Glutamatergic neuron (in vitro differentiated cells): ENCODE measurements at regions not wholly inside any gene's neighbourhood (a gene's known extent, or its start where the extent isn't known, plus 50 kb on each side); places are given as distances from the start of the nearest gene placed in this dataset.

Experiments used
- DNase-seq: peaks from one replicate; pipeline ENCODE4 v3.0.0; 2022
- H3K27ac Mint-ChIP-seq: one replicate; pipeline ENCODE4 v1.8.0; 2020; ENCODE audit warnings: mild to moderate bottlenecking, mixed read lengths, inconsistent platforms; ENCODE audit not compliant: unreplicated experiment
- H3K27me3 Mint-ChIP-seq: one replicate; pipeline ENCODE4 v1.8.0; 2020; ENCODE audit warnings: mild to moderate bottlenecking, moderate library complexity, mixed read lengths, inconsistent platforms; ENCODE audit not compliant: unreplicated experiment
- H3K36me3 Mint-ChIP-seq: one replicate; pipeline ENCODE4 v1.8.0; 2020; ENCODE audit warnings: mild to moderate bottlenecking, mixed read lengths, inconsistent platforms; ENCODE audit not compliant: unreplicated experiment
- H3K4me1 Mint-ChIP-seq: one replicate; pipeline ENCODE4 v1.8.0; 2020; ENCODE audit warnings: mild to moderate bottlenecking, low read depth, mixed read lengths, inconsistent platforms; ENCODE audit not compliant: unreplicated experiment
- H3K4me3 Mint-ChIP-seq: one replicate; pipeline ENCODE4 v1.8.0; 2020; ENCODE audit warnings: mild to moderate bottlenecking, mixed read lengths, inconsistent platforms; ENCODE audit not compliant: unreplicated experiment
- H3K9me3 Mint-ChIP-seq: one replicate; pipeline ENCODE4 v1.8.0; 2020; ENCODE audit warnings: mild to moderate bottlenecking, moderate library complexity, mixed read lengths, inconsistent platforms; ENCODE audit not compliant: unreplicated experiment
- CTCF ChIP-seq: fragments of 200-600 bp; sonication (generic); IDR thresholded peaks from one replicate; pipeline ENCODE4 v1.5.0; 2021; ENCODE audit not compliant: partially characterized antibody, unreplicated experiment

GRCh38 chr11:106449763-106450162, 372.3 kb downstream of the AASDHPPT start:
- H3K9me3 Mint-ChIP-seq, result peaks cover 1% of the 10 kb centered on the region
- no peak for TF ChIP-seq CTCF
- H3K36me3 Mint-ChIP-seq, result no peaks in the 10 kb centered on the region
- peaks cover 2% of the 10 kb centered on the region for H3K27me3 Mint-ChIP-seq
- no peak overlapping the region for H3K27ac Mint-ChIP-seq
- peaks cover 11% of the 10 kb centered on the region for H3K4me1 Mint-ChIP-seq
- DNase-seq, result no peak
- no peak overlapping the region for H3K4me3 Mint-ChIP-seq

GRCh38 chr11:106451228-106451922, 373.9 kb downstream of the AASDHPPT start:
- no peak for DNase-seq
- Mint-ChIP-seq H3K4me1 (peaks cover 11% of the 10 kb centered on the region), H3K4me3 (no peak overlapping the region), H3K9me3 (peaks cover 1% of the 10 kb centered on the region), H3K27me3 (peaks cover 2% of the 10 kb centered on the region), H3K27ac (no peak overlapping the region), H3K36me3 (no peaks in the 10 kb centered on the region)
- no peak for TF ChIP-seq CTCF

- TF ChIP-seq CTCF, result no peak
- Mint-ChIP-seq H3K27ac (no peak overlapping the region), H3K27me3 (peaks cover 2% of the 10 kb centered on the region), H3K4me1 (peaks cover 5% of the 10 kb centered on the region), H3K36me3 (no peaks in the 10 kb centered on the region), H3K9me3 (peaks cover 1% of the 10 kb centered on the region), H3K4me3 (no peak overlapping the region)
- no peak for DNase-seq
These were observed 379.2 kb downstream of the AASDHPPT start for GRCh38 chr11:106456647-106457046.

GRCh38 chr11:106457727-106458126, 380.3 kb downstream of the AASDHPPT start:
- no peak for DNase-seq
- Mint-ChIP-seq H3K27me3 (peaks cover 2% of the 10 kb centered on the region), H3K36me3 (no peaks in the 10 kb centered on the region), H3K4me3 (no peak overlapping the region), H3K9me3 (peaks cover 1% of the 10 kb centered on the region), H3K4me1 (peaks cover 12% of the 10 kb centered on the region), H3K27ac (no peak overlapping the region)
- TF ChIP-seq CTCF, result no peak

- Mint-ChIP-seq H3K27me3 (peaks cover 1% of the 10 kb centered on the region), H3K4me1 (peaks cover 21% of the 10 kb centered on the region), H3K36me3 (no peaks in the 10 kb centered on the region), H3K4me3 (no peak overlapping the region), H3K27ac (no peak overlapping the region), H3K9me3 (no peaks in the 10 kb centered on the region)
- TF ChIP-seq CTCF, result no peak
- DNase-seq, result no peak
These were observed 381.7 kb downstream of the AASDHPPT start for GRCh38 chr11:106459135-106459534.
